ENCODE measurements at regions not wholly inside any gene's neighbourhood (a gene's known extent, or its start where the extent isn't known, plus 50 kb on each side); places are given as distances from the start of the nearest gene placed in this dataset.

DNA sequence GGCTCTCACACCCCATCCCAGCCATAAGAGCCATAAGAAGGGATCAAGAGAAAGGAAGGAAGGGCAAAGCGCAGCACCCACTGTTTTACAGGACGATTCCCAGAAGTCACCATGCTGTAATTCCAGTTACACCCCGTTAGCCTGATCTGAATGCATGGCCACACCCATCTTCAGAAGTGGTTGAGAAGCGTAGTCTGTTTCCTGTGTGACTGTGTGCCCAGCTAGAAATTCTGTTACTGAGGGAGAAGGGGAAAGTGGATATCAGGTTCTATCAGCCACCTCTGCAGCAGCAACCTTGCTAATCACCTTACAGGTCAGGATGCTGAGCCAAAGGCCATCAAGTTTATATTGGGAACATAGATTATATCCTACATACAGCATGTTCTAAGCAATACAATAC, 260.0 kb downstream of the ABHD5 start:
- no peak for DNase-seq (ENCODE audit: low spot score)

DNA sequence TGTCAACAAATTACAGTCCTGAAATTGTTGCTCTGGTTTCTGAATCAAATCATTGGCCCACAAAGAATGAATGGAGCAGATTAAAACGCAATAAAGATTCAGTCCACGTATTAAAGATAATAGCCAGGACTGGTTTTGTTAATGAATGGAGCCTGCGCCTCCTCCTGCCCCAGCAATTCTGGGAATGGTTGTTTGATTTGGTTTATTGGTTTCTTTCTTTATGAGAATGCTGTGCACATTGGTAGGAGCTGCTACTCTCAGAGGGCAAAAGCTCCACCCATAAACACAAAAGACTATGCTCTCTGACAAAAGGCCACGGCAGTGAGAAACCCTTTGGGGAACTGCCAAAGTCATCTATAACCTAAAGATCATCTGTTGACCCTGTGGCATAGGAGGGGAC, 261.1 kb downstream of the ABHD5 start:
- no peak for DNase-seq (ENCODE audit: low spot score)

DNA sequence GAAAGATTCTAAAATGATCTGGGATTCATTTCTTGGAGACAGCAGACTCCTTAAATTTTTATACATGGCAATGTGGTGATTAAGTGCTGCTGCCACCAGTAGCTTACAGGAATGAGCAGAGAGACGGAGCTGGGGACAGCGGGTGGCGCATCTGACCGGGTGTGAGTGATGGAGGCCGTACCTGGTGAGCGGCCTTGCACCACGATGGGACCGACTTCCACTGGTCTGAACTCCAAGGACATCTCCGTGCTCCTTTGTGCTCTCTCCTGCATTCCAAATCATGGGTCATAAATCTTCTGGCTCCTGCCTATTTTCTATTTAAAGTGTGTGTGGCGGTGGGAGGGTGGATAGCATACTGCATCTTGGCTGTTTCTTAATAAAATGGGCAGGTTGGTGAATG, 262.6 kb downstream of the ABHD5 start:
- DNase-seq (ENCODE audit: low spot score) = no peak

DNA sequence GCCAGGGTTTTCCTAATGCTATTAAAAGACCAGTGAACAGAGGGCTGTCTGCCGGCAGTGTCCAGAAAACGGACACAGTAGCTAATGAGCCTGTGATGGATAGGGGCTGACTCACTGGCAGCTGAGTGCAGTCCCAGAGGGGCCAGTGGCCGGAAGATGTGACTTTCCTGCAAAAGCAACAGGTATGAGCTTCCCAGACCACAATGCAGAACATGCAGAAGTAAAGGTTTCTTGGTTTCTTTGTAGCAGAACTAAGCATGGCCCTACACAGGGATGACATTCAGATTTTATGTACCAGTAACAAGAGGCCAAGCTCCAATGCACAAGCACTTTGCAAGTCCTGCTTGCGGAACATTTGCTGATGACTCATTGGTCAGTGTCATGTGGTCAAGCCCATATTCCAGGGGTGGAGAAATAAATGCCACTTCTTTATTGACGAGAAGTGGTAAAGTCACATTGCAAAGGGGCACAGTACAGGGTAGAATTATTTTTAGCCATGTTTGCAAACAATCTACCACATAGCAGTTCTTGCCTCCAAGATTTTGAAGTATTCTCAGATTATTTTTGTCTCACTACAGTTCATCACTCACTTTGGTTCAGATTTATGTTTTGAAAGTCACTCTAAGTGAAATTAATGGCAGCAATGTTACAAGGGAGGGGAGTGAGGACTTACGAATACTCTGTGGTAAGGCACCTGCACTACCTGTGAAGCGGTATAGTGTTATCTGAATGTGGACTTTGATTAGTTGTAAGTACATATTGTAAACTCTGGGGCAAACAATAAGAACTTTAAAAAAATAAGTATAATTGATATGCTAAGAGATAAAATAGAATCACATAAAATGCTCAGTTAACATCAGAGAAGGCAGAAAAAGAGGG, 263.3 kb downstream of the ABHD5 start:
- DNase-seq (ENCODE audit: low spot score) = no peak

DNA sequence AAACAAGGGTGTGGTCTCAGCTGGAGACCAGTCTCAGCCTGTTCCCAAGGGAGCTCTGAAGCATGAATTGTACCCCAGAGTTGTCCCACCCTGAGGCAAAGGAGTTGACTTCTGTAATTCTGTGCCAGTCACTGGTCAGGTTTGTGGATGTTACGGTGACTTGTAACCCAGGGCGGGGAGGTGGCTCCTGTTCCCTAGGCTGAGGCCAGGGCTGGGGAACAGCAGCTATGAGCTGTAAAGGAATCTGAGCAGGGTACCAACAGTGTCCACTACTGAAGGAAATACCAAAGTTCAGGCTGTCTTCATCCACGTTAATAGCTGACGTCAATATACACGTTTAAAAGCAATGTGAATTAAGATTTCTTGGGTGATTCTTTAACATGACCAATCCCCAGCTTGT, 266.2 kb downstream of the ABHD5 start:
- DNase-seq (ENCODE audit: low spot score) = no peak

DNA sequence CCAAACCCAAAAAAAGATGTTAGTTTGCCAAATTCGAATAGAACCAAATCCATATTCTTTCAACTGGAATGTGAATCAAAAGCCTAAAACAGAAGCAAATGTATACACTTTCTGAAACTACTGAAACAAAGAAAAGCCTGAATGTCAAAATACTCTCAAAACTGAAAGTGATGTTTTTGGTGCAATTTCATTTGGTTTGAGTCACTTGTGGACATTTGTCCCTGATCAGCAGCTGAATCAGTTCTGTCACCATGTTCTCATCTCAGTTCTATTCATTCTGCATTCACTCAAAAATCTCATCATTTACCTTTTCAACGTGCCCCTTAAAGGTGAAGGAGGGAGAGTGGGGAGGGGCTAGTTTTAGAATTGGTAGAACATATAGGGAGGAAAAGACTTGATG, 266.8 kb downstream of the ABHD5 start:
- DNase-seq (ENCODE audit: low spot score) = no peak

DNA sequence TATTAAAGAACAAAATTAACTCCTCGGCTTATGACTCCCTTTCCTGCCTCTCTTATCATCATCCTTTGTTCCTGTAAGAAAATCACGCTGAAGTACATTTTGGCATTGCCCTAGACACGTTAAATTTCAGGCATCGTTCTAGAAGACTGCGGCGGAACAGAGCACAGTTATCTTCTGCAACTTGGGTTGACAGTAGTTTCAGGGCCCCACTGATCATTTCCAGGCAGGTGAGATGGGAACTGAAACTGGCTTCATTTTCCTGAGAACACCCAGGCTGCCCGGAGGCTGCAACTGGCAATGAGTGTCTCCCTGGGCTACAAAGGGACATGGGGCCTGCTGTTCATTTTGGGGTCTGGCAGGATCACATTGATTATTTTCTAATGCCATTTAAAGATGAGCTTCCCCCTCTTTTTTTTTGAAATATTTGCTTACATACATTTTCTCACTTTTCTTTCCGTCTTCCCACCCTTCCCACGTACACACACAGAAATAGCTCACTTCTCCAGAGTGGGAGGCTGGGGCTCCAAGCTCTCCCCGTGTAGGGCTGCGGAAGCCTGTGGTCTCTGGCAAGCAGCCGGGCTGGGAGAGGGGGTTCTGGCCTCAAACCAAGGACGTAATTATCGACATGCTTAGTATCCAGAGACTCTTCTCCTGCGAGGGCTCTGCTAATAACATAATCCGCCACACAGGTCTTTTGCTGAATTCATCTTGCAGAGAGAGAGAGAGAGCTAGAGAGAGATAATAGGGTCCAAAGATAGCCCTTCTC, 267.4 kb downstream of the ABHD5 start:
- DNase-seq (ENCODE audit: low spot score) = no peak

DNA sequence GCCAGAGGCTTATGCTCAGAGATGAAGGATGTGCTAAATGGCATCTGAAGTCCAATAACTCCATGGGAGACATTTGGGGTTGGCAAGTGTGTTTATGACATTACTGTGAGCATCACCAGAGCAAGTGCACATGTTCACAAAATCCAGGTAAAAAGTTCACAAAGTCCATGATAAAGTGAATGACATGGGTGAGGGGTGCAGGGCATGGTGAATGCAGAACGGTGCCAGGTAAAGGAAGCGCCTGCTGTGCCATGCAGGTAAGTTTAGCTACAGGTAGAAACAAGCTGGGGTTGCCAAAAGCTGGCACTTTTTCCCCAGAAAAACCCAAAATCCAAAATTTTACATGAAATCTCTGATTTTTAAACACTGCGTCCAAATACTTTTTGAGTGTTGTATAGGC, 268.2 kb downstream of the ABHD5 start:
- DNase-seq (ENCODE audit: low spot score) = no peak

DNA sequence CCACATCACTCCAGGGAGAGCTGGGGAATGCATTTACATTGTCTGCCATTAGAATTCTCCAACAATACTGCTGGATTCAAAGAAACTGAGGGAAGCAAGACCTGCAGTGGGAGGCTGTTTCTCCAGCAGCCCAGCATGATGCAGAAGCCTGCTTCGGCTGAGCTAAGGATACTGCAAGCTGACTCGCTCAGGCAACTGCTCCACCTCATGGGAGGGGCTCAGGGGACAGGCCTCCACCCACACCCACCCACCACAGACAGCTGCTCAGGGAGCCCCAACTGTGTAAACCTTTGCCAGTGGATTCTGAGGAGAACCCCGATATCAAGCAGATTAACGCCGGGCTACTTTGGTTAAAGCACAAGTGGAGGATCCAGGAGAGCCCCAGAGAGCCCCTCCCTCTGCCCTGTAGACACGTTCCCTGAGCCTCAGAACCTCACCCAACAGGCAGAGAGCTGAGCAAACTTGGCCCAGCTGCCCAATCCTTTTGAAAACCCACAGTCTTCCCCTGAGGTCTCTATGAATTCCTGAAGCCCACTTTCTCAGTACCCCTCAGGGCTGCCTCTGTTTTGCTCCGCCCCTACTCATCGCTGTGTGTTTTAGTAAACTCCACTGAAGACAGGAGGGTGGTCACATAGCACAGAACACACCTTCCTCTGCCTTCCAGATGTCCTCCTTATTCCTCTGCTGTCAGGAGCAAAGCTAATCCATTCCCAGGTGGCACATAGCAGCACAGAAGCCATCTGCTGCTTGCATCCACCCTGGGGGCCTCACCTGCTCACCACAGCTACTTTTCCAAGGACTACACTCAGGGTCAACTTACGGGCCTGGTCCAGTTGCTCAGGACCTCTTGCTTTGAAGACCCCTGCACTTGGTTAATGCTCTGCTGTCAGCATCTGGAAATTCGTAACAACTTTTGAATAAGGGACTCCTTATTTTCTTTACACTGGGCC, 269.0 kb downstream of the ABHD5 start:
- DNase-seq (ENCODE audit: low spot score) = no peak

DNA sequence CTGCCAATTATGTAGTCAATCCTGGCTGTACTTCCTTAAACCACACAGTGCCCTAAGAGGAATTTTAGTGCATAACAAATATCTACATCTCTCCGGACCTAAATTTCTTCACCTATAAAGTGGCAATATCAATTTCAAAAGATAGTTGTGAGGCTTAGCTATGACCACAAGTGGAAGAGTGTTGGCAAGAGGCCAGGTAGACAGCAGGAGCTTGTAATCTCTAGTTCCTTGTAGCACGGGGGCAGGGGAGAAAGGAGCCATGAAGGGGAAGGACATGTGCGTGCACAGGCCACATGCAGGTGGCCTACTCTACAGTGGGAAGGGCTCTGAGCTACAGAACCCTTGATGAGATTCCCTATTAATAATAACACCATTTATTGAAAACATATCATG, 269.7 kb downstream of the ABHD5 start:
- no peak for DNase-seq (ENCODE audit: low spot score)

DNA sequence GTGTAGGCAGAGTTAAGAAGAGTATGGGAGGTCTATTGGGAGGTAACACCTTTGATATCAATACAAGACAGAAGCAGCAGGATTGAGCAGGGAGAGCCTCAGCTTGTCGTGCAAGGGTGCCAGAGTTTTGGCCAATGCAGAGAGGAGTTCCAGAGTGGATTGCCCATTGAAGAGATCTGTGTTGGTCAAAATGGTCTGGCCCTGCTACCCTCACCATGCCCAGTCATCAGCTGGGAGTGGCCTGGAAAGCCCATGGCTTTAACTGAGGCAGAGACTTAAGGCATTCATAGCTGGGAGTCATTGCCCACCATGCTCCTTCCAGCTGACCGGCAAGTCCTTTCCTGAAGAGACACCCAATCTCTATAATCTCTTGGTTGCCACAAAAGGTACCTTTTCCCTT, 271.3 kb downstream of the ABHD5 start:
- DNase-seq (ENCODE audit: low spot score) = no peak

DNA sequence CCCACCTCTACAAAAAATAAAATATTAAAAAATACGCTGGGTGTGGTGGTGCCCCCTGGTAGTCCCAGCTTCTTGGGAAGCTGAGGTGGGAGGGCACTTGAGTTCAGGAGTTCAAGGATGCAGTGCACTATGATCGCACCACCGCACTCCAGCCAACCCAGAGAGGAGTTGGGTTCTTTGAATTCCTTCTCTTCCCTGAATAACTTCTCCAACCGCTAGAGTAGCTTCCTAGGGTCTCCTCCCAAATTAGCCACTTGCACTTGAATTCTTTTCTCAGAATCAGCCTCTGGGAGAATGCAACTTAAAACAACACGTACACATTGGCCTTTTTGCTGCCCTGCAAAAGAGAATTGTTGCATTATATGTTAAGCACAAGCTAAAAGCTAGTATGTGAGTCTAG, 272.5 kb downstream of the ABHD5 start:
- no peak for DNase-seq (ENCODE audit: low spot score)

DNA sequence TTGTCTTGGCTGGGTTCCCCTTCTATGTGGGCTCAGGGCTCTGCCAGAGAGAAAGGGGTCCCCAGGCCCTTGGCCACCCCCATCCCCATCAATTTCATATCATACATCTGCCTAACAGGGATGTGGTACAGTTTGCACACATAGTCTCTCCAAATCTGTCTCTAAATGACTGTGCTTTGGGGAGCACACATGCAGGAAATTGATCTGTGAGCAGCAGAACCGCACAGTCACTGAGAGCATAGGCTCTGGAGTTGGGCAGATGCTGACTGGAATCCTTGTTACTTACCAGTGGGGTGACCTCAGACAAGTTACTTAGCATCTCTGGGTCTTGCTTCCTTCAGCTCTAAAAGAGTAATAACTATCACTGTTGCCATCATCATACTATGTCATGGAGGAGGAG, 273.9 kb downstream of the ABHD5 start:
- DNase-seq (ENCODE audit: low spot score) = no peak

DNA sequence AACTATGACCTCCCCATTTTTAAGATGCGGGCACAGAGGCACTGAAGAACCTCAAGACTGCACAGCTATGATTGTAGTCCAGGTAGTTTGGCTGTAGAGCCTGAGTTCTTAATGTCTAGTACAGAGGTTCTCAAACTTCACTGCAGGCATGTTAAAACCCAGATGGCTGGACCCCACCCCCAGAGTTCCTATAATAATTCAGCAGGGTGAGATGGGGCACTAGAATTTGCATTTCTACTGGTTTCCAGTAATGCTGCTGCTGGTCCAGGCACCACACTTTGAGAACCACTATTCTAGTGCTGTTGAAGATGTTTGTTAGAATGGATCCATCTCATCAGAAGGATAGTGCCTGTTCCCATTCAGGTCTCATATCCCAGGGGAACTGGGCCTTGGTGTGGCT, 274.9 kb downstream of the ABHD5 start:
- DNase-seq (ENCODE audit: low spot score) = no peak

DNA sequence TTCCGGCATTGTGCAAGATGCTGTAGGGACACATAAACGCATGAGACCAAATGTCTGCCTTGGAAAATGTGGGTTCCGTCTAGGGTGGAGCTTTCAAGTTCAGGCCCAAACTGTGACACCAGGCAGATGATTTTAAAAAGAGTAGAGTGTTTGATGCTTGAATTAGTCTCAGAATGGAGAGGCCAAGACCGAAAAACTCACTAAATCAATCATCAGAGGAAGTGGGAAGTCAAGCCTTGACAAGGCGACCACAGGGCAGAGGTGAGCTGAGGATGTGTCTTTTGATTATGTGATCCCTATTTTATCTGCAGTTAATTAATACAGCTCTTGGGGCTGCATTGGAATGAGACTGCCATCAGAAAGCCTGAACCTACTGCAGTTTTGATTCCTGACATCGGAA, 275.4 kb downstream of the ABHD5 start:
- DNase-seq (ENCODE audit: low spot score) = no peak

DNA sequence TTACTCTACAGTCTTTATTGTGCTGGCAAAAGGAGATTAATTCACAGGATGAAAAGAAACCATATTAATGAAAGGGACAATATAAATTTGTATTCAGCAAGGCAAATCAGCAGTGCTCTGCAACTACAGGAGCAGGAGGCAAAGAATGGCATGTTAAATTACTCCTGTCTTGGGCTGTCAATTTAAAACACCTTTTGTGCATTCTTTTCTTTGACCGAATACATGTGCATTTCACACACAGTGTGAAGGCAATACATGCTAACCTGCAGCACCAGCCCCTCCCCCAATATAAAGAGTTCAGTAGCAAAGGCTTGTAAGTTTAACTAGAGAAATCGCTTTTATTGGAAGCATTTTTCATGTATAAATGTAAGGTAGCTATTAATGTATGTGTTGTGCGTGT, 275.2 kb upstream of the TOPAZ1 start:
- no peak for DNase-seq (ENCODE audit: low spot score)

DNA sequence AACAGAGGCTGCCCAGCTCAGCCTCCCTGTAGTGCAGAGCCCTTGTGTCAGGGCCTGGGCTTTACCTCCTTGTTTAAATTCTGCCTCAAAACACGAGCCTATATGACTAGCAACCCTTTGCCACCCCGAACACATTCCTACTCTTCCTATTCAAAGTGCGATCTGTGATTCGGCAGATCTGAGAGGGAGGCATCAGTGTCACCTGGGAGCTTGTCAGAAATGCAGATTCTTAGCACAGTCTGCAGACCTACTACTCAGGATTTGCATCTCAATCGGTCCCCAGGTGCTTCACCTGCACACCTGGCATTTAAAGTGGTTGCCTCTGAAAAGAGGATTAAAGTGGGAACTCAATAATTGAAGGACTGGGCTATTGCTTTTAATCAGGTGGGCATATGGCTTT, 273.2 kb upstream of the TOPAZ1 start:
- DNase-seq (ENCODE audit: low spot score) = no peak

DNA sequence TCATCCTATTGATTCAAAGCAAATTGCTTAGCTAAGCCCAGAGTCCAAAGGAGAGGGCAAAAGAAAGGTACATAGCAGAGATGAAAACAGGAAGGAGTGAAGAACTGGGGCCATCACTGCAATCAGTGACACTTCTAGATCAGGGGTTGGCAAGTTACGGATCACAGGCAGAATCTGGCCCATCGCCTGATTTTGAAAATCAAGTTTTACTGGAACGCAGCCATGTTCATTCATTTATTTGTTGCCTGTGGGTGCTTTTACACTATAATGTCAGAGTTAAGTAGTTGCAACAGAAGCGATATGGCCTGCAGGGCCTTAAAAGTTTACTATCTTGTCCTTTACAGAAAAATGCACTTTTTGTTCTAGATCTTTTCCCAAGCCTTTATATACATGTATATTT, 271.7 kb upstream of the TOPAZ1 start:
- DNase-seq (ENCODE audit: low spot score) = no peak

DNA sequence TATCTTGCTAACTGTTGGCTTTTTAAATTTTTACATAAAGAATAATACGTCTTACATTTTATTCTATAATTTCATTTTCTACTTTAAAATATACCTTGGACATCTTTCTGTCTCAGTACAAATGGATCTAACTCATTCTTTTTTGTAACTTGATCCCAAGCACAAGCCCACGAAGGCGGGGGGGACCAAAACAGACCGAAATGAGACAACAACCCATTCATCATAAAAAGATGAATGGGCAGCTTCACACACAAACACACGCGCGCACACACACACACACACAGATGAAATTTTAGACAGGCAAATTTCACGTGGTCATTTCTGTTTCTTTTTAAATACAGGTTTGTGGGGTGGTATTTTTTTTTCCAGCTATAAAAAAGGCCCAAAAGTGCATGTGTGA, 271.3 kb upstream of the TOPAZ1 start:
- DNase-seq (ENCODE audit: low spot score) = no peak

DNA sequence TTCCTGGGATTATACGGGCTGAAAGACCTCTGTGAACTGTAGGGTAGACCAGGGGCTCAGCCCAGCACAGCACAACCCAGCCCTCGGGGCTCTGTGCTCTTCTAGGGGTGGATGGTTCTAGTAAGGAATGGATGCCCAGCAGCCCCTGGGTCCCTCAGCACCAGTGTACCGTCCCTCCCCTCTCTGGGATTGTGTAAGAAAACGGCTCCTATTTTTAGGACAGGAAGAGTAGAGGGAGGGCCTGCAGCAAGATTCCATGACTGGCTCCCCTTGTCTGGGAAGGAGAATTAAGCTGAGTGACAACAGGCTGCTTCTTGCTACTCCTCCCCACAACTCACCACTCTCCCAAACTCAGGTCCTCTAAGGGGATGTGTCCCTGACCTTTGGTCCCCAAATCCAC, 270.8 kb upstream of the TOPAZ1 start:
- no peak for DNase-seq (ENCODE audit: low spot score)

DNA sequence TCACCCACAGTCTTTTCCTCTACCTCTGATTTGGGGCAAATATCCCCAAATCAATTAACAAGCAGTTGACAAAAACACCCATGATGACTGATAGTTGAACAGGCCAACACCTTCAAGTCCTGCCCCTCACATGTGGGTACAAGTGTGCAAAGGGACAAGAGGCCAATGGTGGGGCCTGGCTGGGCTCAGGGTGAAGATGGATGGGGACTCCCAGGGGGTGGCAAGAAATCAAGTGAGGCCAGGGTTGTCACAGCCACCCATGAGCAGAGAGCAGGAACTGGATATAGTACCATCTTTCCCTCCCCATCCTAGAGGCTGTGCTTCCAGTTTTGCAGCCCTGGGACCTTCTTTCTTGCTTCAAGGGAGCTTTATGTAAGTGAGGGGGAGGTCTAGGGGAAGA, 270.2 kb upstream of the TOPAZ1 start:
- DNase-seq (ENCODE audit: low spot score) = no peak

DNA sequence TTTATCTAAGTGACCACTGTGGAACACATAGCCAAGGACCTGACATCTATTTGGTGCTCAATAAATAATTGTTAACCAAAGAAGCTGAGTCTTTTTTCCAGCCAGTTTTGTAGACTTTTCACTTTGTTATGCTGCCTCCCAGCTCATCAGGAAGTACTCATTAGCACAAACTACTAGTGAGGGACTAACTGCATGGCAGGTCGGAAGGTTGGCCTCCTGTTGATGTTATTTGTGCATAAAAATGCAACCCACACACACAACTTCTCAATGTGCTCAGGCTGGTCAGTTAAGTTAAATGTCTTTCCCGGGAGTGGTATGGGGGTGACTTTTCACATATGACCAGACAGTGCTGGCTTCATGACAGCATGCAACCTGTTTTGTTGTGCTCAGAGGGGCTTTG, 263.0 kb upstream of the TOPAZ1 start:
- DNase-seq (ENCODE audit: low spot score) = no peak

DNA sequence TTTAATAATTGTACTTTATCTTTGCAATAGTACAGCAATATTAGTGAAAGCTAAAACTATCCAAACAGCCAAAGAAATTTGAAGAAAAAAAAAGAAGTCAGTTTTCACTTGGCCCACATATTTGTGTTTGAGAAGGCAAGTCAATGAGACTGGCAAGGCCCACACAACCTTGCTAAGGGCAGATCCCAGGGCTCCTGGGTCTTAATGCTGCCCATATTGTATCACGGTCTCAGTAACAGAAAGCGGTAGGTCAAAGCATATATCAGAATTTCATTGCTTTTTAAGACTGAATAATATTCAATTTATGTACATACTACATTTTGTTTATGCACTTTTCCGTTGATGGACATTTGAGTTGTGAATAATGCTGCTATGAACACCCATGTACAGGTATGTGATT, 262.0 kb upstream of the TOPAZ1 start:
- DNase-seq (ENCODE audit: low spot score) = no peak
